Activated CD8-positive, alpha-beta T cell treated with anti-CD3 and anti-CD28 coated beads for 36 hours (primary cell): ENCODE measurements at regions not wholly inside any gene's neighbourhood (a gene's known extent, or its start where the extent isn't known, plus 50 kb on each side); places are given as distances from the start of the nearest gene placed in this dataset.

Experiments
- ATAC-seq: fragments of 200-7000 bp; cut with Tn5 transposase; one replicate; pipeline ENCODE4 v1.10.0; 2021; ENCODE audit warnings: mild to moderate bottlenecking, moderate library complexity
- CTCF ChIA-PET: fragments of 350-600 bp; sonication (Branson Sonifier 250); formaldehyde crosslinking; loops from one replicate; lab custom pipeline; 2021; ENCODE audit warnings: antibody characterized with exemption; lab: Charles Lee
- POLR2A ChIA-PET: fragments of 350-600 bp; sonication (Branson Sonifier 250); formaldehyde crosslinking; loops from one replicate; lab custom pipeline; 2021; ENCODE audit warnings: antibody characterized with exemption; lab: Charles Lee
- DNase-seq: peaks from one replicate; pipeline ENCODE4 v3.0.0-alpha.2; 2020
- H3K27ac Mint-ChIP-seq: one replicate; pipeline ENCODE4 v1.8.0; 2021; ENCODE audit warnings: mild to moderate bottlenecking, mixed read lengths
- H3K27me3 Mint-ChIP-seq: one replicate; pipeline ENCODE4 v1.8.0; 2021; ENCODE audit warnings: mixed read lengths
- H3K36me3 Mint-ChIP-seq: one replicate; pipeline ENCODE4 v1.8.0; 2021; ENCODE audit warnings: low read depth, mixed read lengths
- H3K4me1 Mint-ChIP-seq: one replicate; pipeline ENCODE4 v1.8.0; 2021; ENCODE audit warnings: low read depth, mixed read lengths
- H3K4me3 Mint-ChIP-seq: one replicate; pipeline ENCODE4 v1.8.0; 2021; ENCODE audit warnings: mild to moderate bottlenecking, moderate library complexity, mixed read lengths
- H3K9me3 Mint-ChIP-seq: one replicate; pipeline ENCODE4 v1.8.0; 2021; ENCODE audit warnings: mixed read lengths
- intact Hi-C: fragments of 100-400 bp; cut with micrococcal nuclease; formaldehyde crosslinking; loops from one replicate; pipeline ENCODE4 v1.10.0; 2022
- TF ChIP-seq, protein P1 (sequence below): fragments of 200-600 bp; IDR thresholded peaks from one replicate; pipeline ENCODE4 v1.8.0; 2022; ENCODE audit warnings: antibody characterized with exemption, mild to moderate bottlenecking

DNA sequence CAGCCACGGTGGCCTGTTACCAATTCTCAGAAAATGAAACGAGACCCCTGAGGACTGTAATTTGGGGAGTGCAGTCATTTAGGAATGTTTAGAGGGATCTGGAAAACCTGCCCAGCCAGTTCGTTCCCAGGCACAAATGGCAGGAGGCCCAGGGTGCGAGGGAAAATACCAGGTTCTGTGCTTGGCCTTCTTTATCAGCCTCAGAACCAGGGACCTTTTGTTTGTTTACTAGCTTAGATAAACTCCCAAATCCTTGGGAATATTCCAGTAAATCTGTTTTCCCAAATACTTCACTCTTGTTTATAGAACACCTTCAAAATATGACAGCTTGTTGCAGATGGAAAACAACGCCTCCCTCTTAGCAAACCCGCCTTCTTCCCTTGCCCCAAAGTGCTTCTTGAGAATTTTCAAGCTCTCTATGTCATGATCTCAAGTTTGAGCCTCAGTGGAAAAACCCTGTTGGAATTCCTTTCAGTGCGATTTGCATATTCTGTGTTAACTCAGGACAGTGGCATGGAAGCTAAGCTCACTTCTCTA is 400.3 kb upstream of the SMIM21 start:
- ChIA-PET CTCF (no interaction called here), POLR2A (no interaction called here)
- intact Hi-C loops: no loop called here
- H3K4me3 Mint-ChIP-seq: no peak overlapping the region
- H3K4me1 Mint-ChIP-seq: no peaks in the 10 kb centered on the region
- H3K27ac Mint-ChIP-seq: no peak overlapping the region
- TF ChIP-seq, protein P1, sequence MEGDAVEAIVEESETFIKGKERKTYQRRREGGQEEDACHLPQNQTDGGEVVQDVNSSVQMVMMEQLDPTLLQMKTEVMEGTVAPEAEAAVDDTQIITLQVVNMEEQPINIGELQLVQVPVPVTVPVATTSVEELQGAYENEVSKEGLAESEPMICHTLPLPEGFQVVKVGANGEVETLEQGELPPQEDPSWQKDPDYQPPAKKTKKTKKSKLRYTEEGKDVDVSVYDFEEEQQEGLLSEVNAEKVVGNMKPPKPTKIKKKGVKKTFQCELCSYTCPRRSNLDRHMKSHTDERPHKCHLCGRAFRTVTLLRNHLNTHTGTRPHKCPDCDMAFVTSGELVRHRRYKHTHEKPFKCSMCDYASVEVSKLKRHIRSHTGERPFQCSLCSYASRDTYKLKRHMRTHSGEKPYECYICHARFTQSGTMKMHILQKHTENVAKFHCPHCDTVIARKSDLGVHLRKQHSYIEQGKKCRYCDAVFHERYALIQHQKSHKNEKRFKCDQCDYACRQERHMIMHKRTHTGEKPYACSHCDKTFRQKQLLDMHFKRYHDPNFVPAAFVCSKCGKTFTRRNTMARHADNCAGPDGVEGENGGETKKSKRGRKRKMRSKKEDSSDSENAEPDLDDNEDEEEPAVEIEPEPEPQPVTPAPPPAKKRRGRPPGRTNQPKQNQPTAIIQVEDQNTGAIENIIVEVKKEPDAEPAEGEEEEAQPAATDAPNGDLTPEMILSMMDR: no peak
- ATAC-seq: no peak
- no peaks in the 10 kb centered on the region for H3K36me3 Mint-ChIP-seq
- DNase-seq: no peak
- peaks cover 3% of the 10 kb centered on the region for H3K27me3 Mint-ChIP-seq
- H3K9me3 Mint-ChIP-seq: no peaks in the 10 kb centered on the region

DNA sequence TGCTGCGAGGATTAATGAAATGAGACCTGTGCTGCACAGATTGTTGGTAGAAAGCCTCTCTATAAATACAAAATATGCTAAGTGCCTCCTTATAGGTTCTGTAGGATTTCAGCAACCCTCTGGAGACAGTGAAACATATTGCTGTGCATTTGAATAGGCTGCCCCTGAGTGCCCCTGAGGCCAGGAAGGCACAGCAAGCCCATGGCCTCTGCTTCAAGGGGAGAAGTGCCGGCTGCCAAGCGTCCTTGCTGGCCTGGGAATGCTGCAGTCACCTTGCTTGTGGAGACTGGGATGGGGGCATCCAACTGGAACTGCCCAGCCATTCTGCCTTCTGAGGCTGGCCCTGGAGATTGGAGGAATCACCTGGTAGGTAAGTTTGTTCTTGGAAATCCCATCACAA is 397.2 kb upstream of the SMIM21 start:
- POLR2A ChIA-PET: no interaction called here
- no peaks in the 10 kb centered on the region for H3K4me1 Mint-ChIP-seq
- no peaks in the 10 kb centered on the region for H3K36me3 Mint-ChIP-seq
- DNase-seq: no peak
- TF ChIP-seq, protein P1: no peak
- no peak overlapping the region for H3K4me3 Mint-ChIP-seq
- no peak overlapping the region for H3K27ac Mint-ChIP-seq
- no peaks in the 10 kb centered on the region for H3K9me3 Mint-ChIP-seq
- intact Hi-C loops: no loop called here
- no peak for ATAC-seq
- H3K27me3 Mint-ChIP-seq: peaks cover 2% of the 10 kb centered on the region
- CTCF ChIA-PET: no interaction called here

DNA sequence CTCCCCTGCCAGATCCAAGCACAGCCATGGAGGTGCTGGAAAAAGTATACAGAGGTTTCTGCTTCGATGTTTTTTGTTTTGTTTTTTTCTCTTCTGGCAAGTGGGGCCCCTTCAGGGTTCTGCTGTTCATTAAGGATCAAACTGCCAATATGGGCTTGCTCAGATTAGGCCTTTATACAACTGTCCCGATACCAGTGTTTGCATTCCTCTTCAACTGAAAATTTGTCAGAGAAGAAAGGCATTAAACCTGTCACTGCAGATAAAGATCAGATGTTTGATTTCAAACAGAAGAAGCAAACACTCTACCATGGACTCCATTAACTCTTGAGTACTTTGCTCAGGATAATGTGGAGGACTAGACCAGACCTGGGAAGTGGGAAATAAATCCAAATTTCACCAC is 396.0 kb upstream of the SMIM21 start:
- no peak for ATAC-seq
- POLR2A ChIA-PET: no interaction called here
- CTCF ChIA-PET: no interaction called here

DNA sequence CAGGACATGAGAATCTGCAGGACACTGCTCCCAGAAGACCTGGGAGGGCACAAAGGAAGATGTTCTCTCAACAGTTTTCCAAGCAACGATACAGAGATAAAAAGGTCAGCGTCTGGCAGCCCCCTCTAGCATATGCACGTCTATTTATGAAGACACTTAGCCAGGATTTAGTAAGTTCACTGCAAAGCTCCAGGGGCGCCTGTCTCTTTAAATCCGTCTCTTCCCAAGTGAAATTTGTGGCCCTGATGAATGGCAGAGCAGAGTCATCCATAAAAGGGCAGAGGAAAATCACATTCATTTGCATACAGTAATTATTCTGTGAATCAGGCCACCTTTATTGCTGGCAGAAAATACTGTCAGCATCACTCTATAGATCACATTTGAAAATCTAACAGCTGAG is 390.9 kb upstream of the SMIM21 start:
- Mint-ChIP-seq H3K27me3 (peaks cover 2% of the 10 kb centered on the region), H3K9me3 (no peaks in the 10 kb centered on the region), H3K36me3 (no peaks in the 10 kb centered on the region), H3K27ac (no peak overlapping the region), H3K4me1 (no peaks in the 10 kb centered on the region), H3K4me3 (no peak overlapping the region)
- DNase-seq (no peak), ATAC-seq (no peak)
- CTCF ChIA-PET: no interaction called here
- TF ChIP-seq, protein P1: no peak
- POLR2A ChIA-PET: no interaction called here
- intact Hi-C loops: no loop called here

More for the DNA sequence above, 396.0 kb upstream of the SMIM21 start:
- no peak overlapping the region for H3K4me3 Mint-ChIP-seq
- intact Hi-C loops: no loop called here
- TF ChIP-seq, protein P1: no peak
- H3K27me3 Mint-ChIP-seq: peaks cover 2% of the 10 kb centered on the region
- H3K36me3 Mint-ChIP-seq: no peaks in the 10 kb centered on the region
- no peak for DNase-seq
- H3K4me1 Mint-ChIP-seq: no peaks in the 10 kb centered on the region
- no peaks in the 10 kb centered on the region for H3K9me3 Mint-ChIP-seq
- no peak overlapping the region for H3K27ac Mint-ChIP-seq

DNA sequence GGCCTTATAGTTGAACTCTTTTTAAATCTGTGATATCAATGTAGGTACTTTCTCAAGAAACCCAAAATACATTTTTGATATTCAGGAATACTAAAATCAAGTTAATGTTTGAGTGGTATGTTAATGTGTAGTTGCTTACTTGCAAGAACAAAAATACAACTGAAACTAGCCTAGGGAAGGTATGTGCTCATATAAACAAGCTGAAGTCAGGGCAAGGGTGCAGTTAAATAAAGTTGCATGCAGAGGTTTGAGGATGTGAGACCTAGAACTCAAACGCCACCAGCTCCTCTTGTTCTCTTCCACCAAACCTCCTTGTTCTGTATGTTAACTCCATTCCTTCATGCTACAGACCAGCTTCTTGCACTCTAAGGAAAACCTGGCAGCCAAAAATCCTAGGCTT is 388.3 kb upstream of the SMIM21 start:
- POLR2A ChIA-PET: no interaction called here
- DNase-seq (no peak), ATAC-seq (no peak)
- H3K27ac Mint-ChIP-seq: no peak overlapping the region
- TF ChIP-seq, protein P1: no peak
- no peaks in the 10 kb centered on the region for H3K36me3 Mint-ChIP-seq
- H3K27me3 Mint-ChIP-seq: peaks cover 4% of the 10 kb centered on the region
- intact Hi-C loops: no loop called here
- CTCF ChIA-PET: no interaction called here
- no peak overlapping the region for H3K4me3 Mint-ChIP-seq
- H3K9me3 Mint-ChIP-seq: no peaks in the 10 kb centered on the region
- H3K4me1 Mint-ChIP-seq: no peaks in the 10 kb centered on the region
